K562 (cell line): ENCODE measurements at regions not wholly inside any gene's neighbourhood (a gene's known extent, or its start where the extent isn't known, plus 50 kb on each side); places are given as distances from the start of the nearest gene placed in this dataset.

Experiments used
- ATAC-seq: fragments of 200-7000 bp; cut with Tn5 transposase; 3 replicates; pipeline ENCODE4 v1.9.1; 2020; ENCODE audit warnings: moderate library complexity
- BruUV-seq: library from RNA; stranded (reverse); fragments of 400-500 nt; replicated peaks from 2 replicates; lab custom pipeline; 2021; lab: Mats Ljungman, UMichigan
- CTCF ChIA-PET: fragments of 300-600 bp; formaldehyde crosslinking; extraction: SDS; loops from one replicate; lab custom pipeline; 2021; ENCODE audit warnings: low intra/inter-chr PET ratio; lab: Yijun Ruan, JAX
- POLR2A ChIA-PET: fragments of 300-600, 350-650 bp; sonication (Branson Sonifier 250); formaldehyde crosslinking; extraction: SDS; loops from one replicate; lab custom pipeline; 2021; ENCODE audit warnings: antibody characterized with exemption, inconsistent platforms; lab: Yijun Ruan, JAX
- DNase-seq, 4 experiments: peaks; one replicate each; pipeline versions ENCODE4 v3.0.0 to v3.0.0-alpha.2; 2011 to 2018; ENCODE audit warnings: low spot score in 3 of 4, mixed read lengths in 3 of 4; ENCODE audit errors: extremely low read depth in 1 of 4
- FAIRE-seq: peaks from 2 replicates; lab custom pipeline; 2011; peaks lifted over from hg19 to GRCh38; lab: Jason Lieb, UNC
- H2AFZ ChIP-seq: 2 replicates; pipeline ENCODE4 v1.6.0; 2011; ENCODE audit warnings: low read depth, low read length, control low read depth, inconsistent platforms
- H3K27ac ChIP-seq: fragments of 200-600 bp; 3 replicates; pipeline ENCODE4 v1.8.0; 2011; ENCODE audit warnings: low read depth, mild to moderate bottlenecking, control low read depth, inconsistent platforms, low read length, moderate library complexity, mixed read lengths; ENCODE audit errors: extremely low read depth
- H3K27me3 ChIP-seq, 2 experiments: fragments of 300-600 bp in 1 of 2; 2 replicates in 1 of 2; 3 replicates in 1 of 2; pipeline versions ENCODE4 v1.6.0 to v1.8.0; 2011; ENCODE audit warnings: inconsistent platforms in 2 of 2, low read length in 2 of 2, mild to moderate bottlenecking in 1 of 2, mixed read lengths in 1 of 2, moderate library complexity in 1 of 2; ENCODE audit not compliant: control insufficient read depth in 2 of 2, insufficient read depth in 2 of 2
- H3K36me3 ChIP-seq: fragments of 300-600 bp; 3 replicates; pipeline ENCODE4 v1.8.0; 2011; ENCODE audit warnings: mild to moderate bottlenecking, low read length, inconsistent platforms; ENCODE audit not compliant: control insufficient read depth, insufficient read depth
- H3K4me1 ChIP-seq, 2 experiments: fragments of 200-600 bp in 1 of 2; replicated peaks in 1 of 2; 2 replicates in 1 of 2; 3 replicates in 1 of 2; pipeline versions ENCODE4 v1.5.1 to v1.8.0; 2011; ENCODE audit warnings: inconsistent platforms in 2 of 2, low read length in 2 of 2, mild to moderate bottlenecking in 1 of 2, mixed read lengths in 1 of 2, moderate library complexity in 1 of 2; ENCODE audit not compliant: control insufficient read depth in 2 of 2, insufficient read depth in 2 of 2
- H3K4me2 ChIP-seq: 2 replicates; pipeline ENCODE4 v1.6.1; 2011; ENCODE audit warnings: low read length, control low read depth, inconsistent platforms, mixed read lengths; ENCODE audit not compliant: insufficient read depth
- H3K4me3 ChIP-seq: fragments of 200-600 bp; sonication (generic), shearing (Covaris generic); 2 replicates; pipeline ENCODE4 v1.5.1; 2016; ENCODE audit warnings: control low read depth, inconsistent platforms
- H3K79me2 ChIP-seq: fragments of 200-600 bp; 3 replicates; pipeline ENCODE4 v1.8.0; 2011; ENCODE audit warnings: low read length, inconsistent platforms; ENCODE audit not compliant: control insufficient read depth, insufficient read depth
- H3K9ac ChIP-seq, 2 experiments: 2 replicates each; pipeline versions ENCODE4 v1.6.0 to v1.6.1; 2011; ENCODE audit warnings: low read depth in 2 of 2, low read length in 2 of 2, control low read depth in 1 of 2, inconsistent platforms in 1 of 2, mild to moderate bottlenecking in 1 of 2, mixed read lengths in 1 of 2; ENCODE audit not compliant: insufficient read depth in 1 of 2
- H3K9me1 ChIP-seq: one replicate; pipeline ENCODE4 v1.6.0; 2011; ENCODE audit warnings: inconsistent platforms, mild to moderate bottlenecking, low read length, moderate library complexity; ENCODE audit not compliant: control insufficient read depth, insufficient read depth
- H3K9me3 ChIP-seq: replicated peaks from 2 replicates; pipeline ENCODE4 v1.5.1; 2011; ENCODE audit warnings: low read depth, low read length, inconsistent platforms; ENCODE audit not compliant: control insufficient read depth, insufficient read depth
- H4K20me1 ChIP-seq: replicated peaks from 2 replicates; pipeline ENCODE4 v1.6.1; 2011; ENCODE audit warnings: low read length, inconsistent platforms, mixed read lengths; ENCODE audit not compliant: control insufficient read depth, insufficient read depth
- ASH1L ChIP-seq: fragments of 450-650 bp; IDR thresholded peaks from 2 replicates; pipeline ENCODE4 v1.6.1; 2018; ENCODE audit warnings: borderline replicate concordance, mild to moderate bottlenecking, low read depth; ENCODE audit not compliant: partially characterized antibody
- CBX5 ChIP-seq: IDR thresholded peaks from 2 replicates; pipeline ENCODE4 v1.6.1; 2014; ENCODE audit warnings: low read depth, borderline replicate concordance
- CHD1 ChIP-seq: fragments of 200-600 bp; sonication (generic); IDR thresholded peaks from one replicate; pipeline ENCODE4 v1.6.1; 2012; ENCODE audit warnings: mild to moderate bottlenecking, moderate library complexity, low read length, inconsistent platforms
- E2F3 ChIP-seq: fragments of 250-450 bp; sonication (Bioruptor Pico); IDR thresholded peaks from 2 replicates; pipeline ENCODE4 v1.4.0; 2020; ENCODE audit warnings: mild to moderate bottlenecking
- HDAC2 ChIP-seq: fragments of 450-650 bp; IDR thresholded peaks from 2 replicates; pipeline ENCODE4 v1.6.1; 2016; ENCODE audit warnings: mild to moderate bottlenecking
- HIVEP1 ChIP-seq: fragments of 250-450 bp; sonication (Bioruptor Pico); IDR thresholded peaks from 2 replicates; pipeline ENCODE4 v1.4.0; 2020; ENCODE audit warnings: mild to moderate bottlenecking
- KLF6 ChIP-seq: fragments of 250-450 bp; sonication (Bioruptor Pico); IDR thresholded peaks from 2 replicates; pipeline ENCODE4 v1.4.0; 2020; ENCODE audit warnings: mild to moderate bottlenecking, moderate library complexity, borderline replicate concordance
- L3MBTL2 ChIP-seq: fragments of 450-650 bp; IDR thresholded peaks from 2 replicates; pipeline ENCODE4 v1.6.1; 2016; ENCODE audit warnings: mild to moderate bottlenecking, moderate library complexity
- MCM7 ChIP-seq, 2 experiments: fragments of 450-650 bp; IDR thresholded peaks; 2 replicates each; pipeline ENCODE4 v1.6.1; 2016 to 2018
- MTF1 ChIP-seq: fragments of 250-450 bp; sonication (Bioruptor Pico); IDR thresholded peaks from 2 replicates; pipeline ENCODE4 v1.9.0; 2021; ENCODE audit warnings: moderate library complexity, mild to moderate bottlenecking, inconsistent platforms, borderline replicate concordance
- NELFE ChIP-seq: IDR thresholded peaks from 2 replicates; pipeline ENCODE4 v1.6.1; 2011; ENCODE audit warnings: mild to moderate bottlenecking; ENCODE audit not compliant: insufficient read depth, insufficient read length
- NFRKB ChIP-seq: fragments of 450-650 bp; IDR thresholded peaks from 2 replicates; pipeline ENCODE4 v1.6.1; 2016; ENCODE audit warnings: low read depth
- NR1H2 ChIP-seq: sonication (generic); formaldehyde crosslinking; IDR thresholded peaks from 2 replicates; pipeline ENCODE4 v1.4.0; 2020; ENCODE audit warnings: mild to moderate bottlenecking, missing genetic modification reagents
- POU5F1 ChIP-seq: fragments of 150-350 bp; IDR thresholded peaks from 2 replicates; pipeline ENCODE4 v1.6.1; 2014; ENCODE audit warnings: borderline replicate concordance, low read length, low read depth, mild to moderate bottlenecking; ENCODE audit not compliant: partially characterized antibody
- RFX7 ChIP-seq: fragments of 250-450 bp; sonication (Bioruptor Pico); IDR thresholded peaks from 2 replicates; pipeline ENCODE4 v1.5.1; 2021; ENCODE audit warnings: mild to moderate bottlenecking
- SMARCA5 ChIP-seq: fragments of 450-650 bp; IDR thresholded peaks from 2 replicates; pipeline ENCODE4 v1.6.1; 2016
- ZC3H11A ChIP-seq: IDR thresholded peaks from 2 replicates; pipeline ENCODE4 v1.6.1; 2012; ENCODE audit warnings: low read depth, low read length, improper control_type of control experiment
- ZNF133 ChIP-seq: fragments of 250-450 bp; sonication (Bioruptor Pico); IDR thresholded peaks from 2 replicates; pipeline ENCODE4 v1.4.0; 2020; ENCODE audit warnings: mild to moderate bottlenecking
- ZNF274 ChIP-seq: IDR thresholded peaks from 2 replicates; pipeline ENCODE4 v1.6.1; 2011; ENCODE audit warnings: low read depth, mild to moderate bottlenecking, low read length, moderate library complexity, borderline replicate concordance
- WGBS: fragments of 100-300 bp; shearing (Covaris generic); methylation state at CpG from one replicate; pipeline ENCODE4 v1.1.6; 2016; ENCODE audit warnings: low coverage, mixed read lengths; ENCODE audit not compliant: insufficient coverage; ENCODE audit errors: missing lambda C conversion rate; 5-methylcytosine and 5-hydroxymethylcytosine counted together
- in situ Hi-C: fragments of 300-500 bp; cut with MboI; formaldehyde crosslinking; loops from 4 replicates; pipeline ENCODE4 v1.15.0; 2018; ENCODE audit warnings: inconsistent platforms, mixed read lengths
- intact Hi-C: fragments of 100-400 bp; cut with micrococcal nuclease; formaldehyde crosslinking; loops from 2 replicates; pipeline ENCODE4 v1.14.2; 2022
- TF ChIP-seq, protein P1 (sequence below): sonication (generic); formaldehyde crosslinking; IDR thresholded peaks from 2 replicates; pipeline ENCODE4 v1.8.1; 2023; ENCODE audit warnings: mild to moderate bottlenecking, missing genetic modification reagents

DNA sequence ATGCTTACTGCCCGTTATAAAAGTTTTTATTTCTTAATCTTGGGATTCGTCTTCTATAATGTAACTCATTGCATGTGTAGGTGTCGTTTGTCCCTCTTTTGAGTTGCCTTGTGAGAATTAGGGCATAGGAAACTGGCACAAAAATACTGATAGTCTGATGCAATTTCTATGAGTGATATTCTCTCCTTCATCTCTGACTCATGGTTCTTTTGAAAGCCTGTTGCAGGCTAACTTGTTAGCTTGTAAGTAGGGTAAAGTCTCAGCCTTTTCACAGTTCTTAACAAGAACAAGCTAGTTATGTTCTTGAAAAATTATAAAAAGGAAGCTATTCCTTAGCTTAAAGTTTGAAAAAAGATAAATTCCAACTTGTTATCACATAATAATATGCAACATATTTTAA, 1085.4 kb upstream of the NRXN1 start:
- no peak overlapping the region for H3K27ac ChIP-seq
- POLR2A ChIA-PET = no interaction called here
- no TSS peak for BruUV-seq
- DNase-seq = no peak
- H3K9me1 ChIP-seq = no peaks in the 10 kb centered on the region
- TF ChIP-seq, protein P1, sequence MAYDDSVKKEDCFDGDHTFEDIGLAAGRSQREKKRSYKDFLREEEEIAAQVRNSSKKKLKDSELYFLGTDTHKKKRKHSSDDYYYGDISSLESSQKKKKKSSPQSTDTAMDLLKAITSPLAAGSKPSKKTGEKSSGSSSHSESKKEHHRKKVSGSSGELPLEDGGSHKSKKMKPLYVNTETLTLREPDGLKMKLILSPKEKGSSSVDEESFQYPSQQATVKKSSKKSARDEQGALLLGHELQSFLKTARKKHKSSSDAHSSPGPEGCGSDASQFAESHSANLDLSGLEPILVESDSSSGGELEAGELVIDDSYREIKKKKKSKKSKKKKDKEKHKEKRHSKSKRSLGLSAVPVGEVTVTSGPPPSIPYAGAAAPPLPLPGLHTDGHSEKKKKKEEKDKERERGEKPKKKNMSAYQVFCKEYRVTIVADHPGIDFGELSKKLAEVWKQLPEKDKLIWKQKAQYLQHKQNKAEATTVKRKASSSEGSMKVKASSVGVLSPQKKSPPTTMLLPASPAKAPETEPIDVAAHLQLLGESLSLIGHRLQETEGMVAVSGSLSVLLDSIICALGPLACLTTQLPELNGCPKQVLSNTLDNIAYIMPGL = no peak
- TF ChIP-seq NFRKB (no peak), L3MBTL2 (no peak), RFX7 (CRISPR knock-in tag) (no peak), E2F3 (CRISPR knock-in tag) (no peak), NR1H2 (CRISPR knock-in tag) (no peak), ASH1L (no peak), ZNF133 (no peak), MCM7 (IDR thresholded peaks at IDR 0.05) (no peak), POU5F1 (no peak), KLF6 (CRISPR knock-in tag) (no peak), HIVEP1 (CRISPR knock-in tag) (no peak), HDAC2 (no peak), MTF1 (CRISPR knock-in tag) (no peak), CHD1 (no peak), NELFE (no peak), CBX5 (no peak), SMARCA5 (no peak), ZNF274 (no peak), ZC3H11A (no peak)
- TF ChIP-seq, all 486 proteins: peak for 0
- intact Hi-C loops (no loop called here), in situ Hi-C loops (no loop called here)
- Histone ChIP-seq H3K4me1 (no peaks in the 10 kb centered on the region), H3K9ac (no peak overlapping the region), H3K79me2 (no peaks in the 10 kb centered on the region), H3K4me2 (no peak overlapping the region), H4K20me1 (no peaks in the 10 kb centered on the region), H3K4me3 (no peak overlapping the region), H3K27me3 (no peaks in the 10 kb centered on the region), H2AFZ (no peak overlapping the region), H3K9me3 (no peaks in the 10 kb centered on the region), H3K36me3 (no peaks in the 10 kb centered on the region)
- CTCF ChIA-PET = no interaction called here
- ATAC-seq (no peak), FAIRE-seq (no peak)
- WGBS = 2% methylated on average over 3 of the region's 3 CpGs
